ENCODE measurements at regions not wholly inside any gene's neighbourhood (a gene's known extent, or its start where the extent isn't known, plus 50 kb on each side); places are given as distances from the start of the nearest gene placed in this dataset.

DNA sequence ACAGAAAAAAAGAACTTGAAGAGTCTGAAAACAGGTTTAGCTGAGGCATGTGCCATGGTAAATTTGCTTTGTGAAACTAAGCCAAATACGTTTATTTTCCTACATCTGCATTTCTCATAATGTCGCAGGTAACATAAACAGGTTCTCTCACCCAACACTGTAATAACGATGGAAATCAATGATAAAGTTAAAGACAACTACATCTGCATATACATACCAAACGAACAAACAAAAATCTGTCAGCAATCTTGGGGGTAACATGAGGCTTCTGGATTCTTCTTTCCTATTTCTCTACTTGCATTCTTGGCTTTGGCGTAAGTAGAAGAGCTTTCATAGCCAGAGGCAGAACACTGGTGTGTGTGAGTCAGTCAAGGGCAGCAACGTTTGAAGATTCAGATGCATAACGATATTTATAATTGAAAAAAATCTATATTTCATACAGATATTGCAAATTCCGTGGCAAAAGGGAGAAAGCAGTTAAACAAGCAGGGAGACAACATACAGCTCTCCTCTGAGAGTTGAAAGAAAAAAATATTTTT, 195.1 kb downstream of the EDN1 start:
- Histone ChIP-seq H3K36me3 (ENCODE audit: low read length) (no peaks in the 10 kb centered on the region), H3K9ac (ENCODE audit: low read length) (no peak overlapping the region)

DNA sequence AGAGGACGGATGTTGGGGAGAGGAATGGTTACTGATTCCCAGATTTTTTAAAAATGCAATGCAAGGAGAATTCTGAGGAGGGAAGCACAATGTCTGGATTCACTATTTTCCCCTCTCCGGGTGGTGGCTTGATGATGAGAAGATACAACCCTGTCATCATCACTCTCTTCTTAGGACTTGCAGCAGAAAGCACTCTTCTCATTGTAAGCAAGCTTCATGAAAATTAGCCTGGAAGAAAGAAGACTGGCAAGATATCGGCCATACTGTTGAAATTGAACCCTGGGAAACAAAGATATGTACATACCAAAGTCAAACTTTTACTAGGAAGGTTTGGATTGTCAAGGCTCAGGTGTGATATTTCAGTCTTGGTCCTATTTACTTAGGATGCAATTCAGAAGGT, 195.7 kb downstream of the EDN1 start:
- H3K4me2 ChIP-seq (ENCODE audit: low read depth, low read length, poor library complexity, severe bottlenecking): no peak overlapping the region

More for the DNA sequence above, 195.1 kb downstream of the EDN1 start:
- Histone ChIP-seq H3K79me2 (ENCODE audit: insufficient read depth, low read length) (no peaks in the 10 kb centered on the region), H3K27me3 (ENCODE audit: low read length) (no peaks in the 10 kb centered on the region), H3K9me2 (replicated peaks; ENCODE audit: insufficient read depth, low read length) (no peaks in the 10 kb centered on the region), H3K4me3 (ENCODE audit: insufficient read depth, low read length, poor library complexity, severe bottlenecking) (no peak overlapping the region), H2AFZ (ENCODE audit: low read depth, low read length, severe bottlenecking) (no peak overlapping the region), H3K9me3 (ENCODE audit: insufficient read depth, low read length) (no peaks in the 10 kb centered on the region), H3K4me2 (ENCODE audit: low read depth, low read length, poor library complexity, severe bottlenecking) (no peak overlapping the region), H3F3A (ENCODE audit: insufficient read depth) (no peaks in the 10 kb centered on the region), H4K20me1 (ENCODE audit: low read depth, low read length) (no peaks in the 10 kb centered on the region), H3K27ac (ENCODE audit: low read depth, low read length) (no peak overlapping the region)
- TF ChIP-seq CTCF (IDR thresholded peaks at IDR 0.05; ENCODE audit: insufficient read depth, low read length, poor library complexity, severe bottlenecking): no peak
- no peak for TF ChIP-seq EZH2phosphoT487 (conservative IDR thresholded peaks at IDR 0.05; ENCODE audit: low read length)

GRCh38 chr6:12490351-12490903, 200.3 kb downstream of the EDN1 start:
- Histone ChIP-seq H3K36me3 (ENCODE audit: low read length) (no peaks in the 10 kb centered on the region), H3K27me3 (ENCODE audit: low read length) (no peaks in the 10 kb centered on the region), H3K27ac (ENCODE audit: low read depth, low read length) (no peak overlapping the region), H4K20me1 (ENCODE audit: low read depth, low read length) (no peaks in the 10 kb centered on the region), H3K9ac (ENCODE audit: low read length) (no peak overlapping the region), H3K9me2 (replicated peaks; ENCODE audit: insufficient read depth, low read length) (no peaks in the 10 kb centered on the region), H3F3A (ENCODE audit: insufficient read depth) (no peaks in the 10 kb centered on the region), H3K4me3 (ENCODE audit: insufficient read depth, low read length, poor library complexity, severe bottlenecking) (no peak overlapping the region), H3K79me2 (ENCODE audit: insufficient read depth, low read length) (no peaks in the 10 kb centered on the region), H3K4me2 (ENCODE audit: low read depth, low read length, poor library complexity, severe bottlenecking) (no peak overlapping the region), H2AFZ (ENCODE audit: low read depth, low read length, severe bottlenecking) (no peak overlapping the region), H3K9me3 (ENCODE audit: insufficient read depth, low read length) (no peaks in the 10 kb centered on the region)
- TF ChIP-seq EZH2phosphoT487 (conservative IDR thresholded peaks at IDR 0.05; ENCODE audit: low read length): no peak
- no peak for TF ChIP-seq CTCF (IDR thresholded peaks at IDR 0.05; ENCODE audit: insufficient read depth, low read length, poor library complexity, severe bottlenecking)

More for the DNA sequence above, 195.7 kb downstream of the EDN1 start:
- no peak overlapping the region for H3K9ac ChIP-seq (ENCODE audit: low read length)
- no peaks in the 10 kb centered on the region for H3K9me3 ChIP-seq (ENCODE audit: insufficient read depth, low read length)
- H3F3A ChIP-seq (ENCODE audit: insufficient read depth): no peaks in the 10 kb centered on the region
- H4K20me1 ChIP-seq (ENCODE audit: low read depth, low read length): no peaks in the 10 kb centered on the region
- no peak overlapping the region for H3K4me3 ChIP-seq (ENCODE audit: insufficient read depth, low read length, poor library complexity, severe bottlenecking)
- H3K27me3 ChIP-seq (ENCODE audit: low read length): no peaks in the 10 kb centered on the region
- no peak overlapping the region for H2AFZ ChIP-seq (ENCODE audit: low read depth, low read length, severe bottlenecking)
- H3K79me2 ChIP-seq (ENCODE audit: insufficient read depth, low read length): no peaks in the 10 kb centered on the region
- TF ChIP-seq CTCF (IDR thresholded peaks at IDR 0.05; ENCODE audit: insufficient read depth, low read length, poor library complexity, severe bottlenecking) (no peak), EZH2phosphoT487 (conservative IDR thresholded peaks at IDR 0.05; ENCODE audit: low read length) (no peak)
- no peak overlapping the region for H3K27ac ChIP-seq (ENCODE audit: low read depth, low read length)
- H3K36me3 ChIP-seq (ENCODE audit: low read length): no peaks in the 10 kb centered on the region
- no peaks in the 10 kb centered on the region for H3K9me2 ChIP-seq (replicated peaks; ENCODE audit: insufficient read depth, low read length)
